ENCODE measurements at regions not wholly inside any gene's neighbourhood (a gene's known extent, or its start where the extent isn't known, plus 50 kb on each side); places are given as distances from the start of the nearest gene placed in this dataset.
A peak's percentile ranks its signal among the peaks of the same experiment; 100 is the strongest.
"Not testable (repeated sequence)": the region's sequence is repeated elsewhere in the genome, so short reads cannot be mapped to it uniquely, and the experiment has no call there.

GRCh38 chr13:65260946-65261891 lies 1968.9 kb downstream of the PCDH9 start:
- Mint-ChIP-seq H3K9me3 (ENCODE audit: unreplicated experiment) (peaks cover 8% of the 10 kb centered on the region), H3K27ac (ENCODE audit: unreplicated experiment) (peak overlapping the region; percentile 58), H3K27me3 (ENCODE audit: unreplicated experiment) (no peaks in the 10 kb centered on the region), H3K4me1 (ENCODE audit: unreplicated experiment) (peaks cover 24% of the 10 kb centered on the region), H3K36me3 (ENCODE audit: unreplicated experiment) (no peaks in the 10 kb centered on the region), H3K4me3 (ENCODE audit: unreplicated experiment) (peak overlapping the region; percentile 2)
- no peak for DNase-seq (ENCODE audit: extremely low spot score, unreplicated experiment)
- no peak for TF ChIP-seq CTCF (IDR thresholded peaks at IDR 0.05)

- Mint-ChIP-seq H3K27me3 (ENCODE audit: unreplicated experiment) (no peaks in the 10 kb centered on the region), H3K4me3 (ENCODE audit: unreplicated experiment) (no peak overlapping the region), H3K9me3 (ENCODE audit: unreplicated experiment) (peaks cover 16% of the 10 kb centered on the region), H3K36me3 (ENCODE audit: unreplicated experiment) (peaks cover 4% of the 10 kb centered on the region), H3K4me1 (ENCODE audit: unreplicated experiment) (no peaks in the 10 kb centered on the region), H3K27ac (ENCODE audit: unreplicated experiment) (no peak overlapping the region)
- no peak for DNase-seq (ENCODE audit: extremely low spot score, unreplicated experiment)
- no peak for TF ChIP-seq CTCF (IDR thresholded peaks at IDR 0.05)
Measured at GRCh38 chr13:65240773-65241172, 1989.4 kb downstream of the PCDH9 start.

DNA sequence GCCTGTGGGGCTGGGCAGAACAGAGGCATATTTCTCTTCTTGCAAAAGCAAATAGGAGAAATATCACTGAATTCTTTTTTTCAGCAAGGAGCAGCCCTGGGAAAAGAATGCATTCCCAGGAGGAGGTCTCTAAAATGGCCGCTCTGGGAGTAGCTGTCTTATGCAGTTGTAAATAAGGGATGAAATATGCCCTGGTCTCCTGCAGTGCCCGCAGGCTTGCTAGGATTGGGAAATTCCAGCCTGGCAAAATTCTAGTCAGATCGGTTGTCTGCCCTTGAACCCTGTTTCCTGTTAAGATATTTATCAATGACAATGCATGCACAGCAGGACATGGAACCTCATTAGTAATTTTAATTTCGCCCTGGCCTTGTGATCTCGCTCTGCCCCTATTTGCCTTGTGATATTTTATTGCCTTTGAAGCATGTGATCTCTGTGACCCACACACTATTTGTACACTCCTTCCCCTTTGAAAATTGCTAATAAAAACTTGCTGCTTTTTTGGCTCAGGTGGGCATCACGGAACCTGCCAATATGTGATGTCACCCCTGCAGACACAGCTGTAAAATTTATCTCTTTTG lies 1993.2 kb downstream of the PCDH9 start:
- H3K9me3 Mint-ChIP-seq (ENCODE audit: unreplicated experiment): peaks cover 22% of the 10 kb centered on the region
- H3K27ac Mint-ChIP-seq (ENCODE audit: unreplicated experiment): no peak overlapping the region
- DNase-seq (ENCODE audit: extremely low spot score, unreplicated experiment): no peak
- peaks cover 4% of the 10 kb centered on the region for H3K36me3 Mint-ChIP-seq (ENCODE audit: unreplicated experiment)
- H3K4me1 Mint-ChIP-seq (ENCODE audit: unreplicated experiment): no peaks in the 10 kb centered on the region
- H3K4me3 Mint-ChIP-seq (ENCODE audit: unreplicated experiment): no peak overlapping the region
- no peak for TF ChIP-seq CTCF (IDR thresholded peaks at IDR 0.05)
- H3K27me3 Mint-ChIP-seq (ENCODE audit: unreplicated experiment): no peaks in the 10 kb centered on the region

GRCh38 chr13:65217471-65217995 lies 2012.6 kb downstream of the PCDH9 start:
- H3K27ac Mint-ChIP-seq (ENCODE audit: unreplicated experiment): no peak overlapping the region
- H3K27me3 Mint-ChIP-seq (ENCODE audit: unreplicated experiment): no peaks in the 10 kb centered on the region
- peaks cover 3% of the 10 kb centered on the region for H3K9me3 Mint-ChIP-seq (ENCODE audit: unreplicated experiment)
- no peak for TF ChIP-seq CTCF (IDR thresholded peaks at IDR 0.05)
- H3K4me3 Mint-ChIP-seq (ENCODE audit: unreplicated experiment): no peak overlapping the region
- no peak for DNase-seq (ENCODE audit: extremely low spot score, unreplicated experiment)
- no peaks in the 10 kb centered on the region for H3K4me1 Mint-ChIP-seq (ENCODE audit: unreplicated experiment)
- H3K36me3 Mint-ChIP-seq (ENCODE audit: unreplicated experiment): no peaks in the 10 kb centered on the region

- not testable (repeated sequence) for H3K4me1 Mint-ChIP-seq (ENCODE audit: unreplicated experiment); H3K27ac Mint-ChIP-seq (ENCODE audit: unreplicated experiment); DNase-seq (ENCODE audit: extremely low spot score, unreplicated experiment); H3K36me3 Mint-ChIP-seq (ENCODE audit: unreplicated experiment); H3K27me3 Mint-ChIP-seq (ENCODE audit: unreplicated experiment); H3K4me3 Mint-ChIP-seq (ENCODE audit: unreplicated experiment)
- H3K9me3 Mint-ChIP-seq (ENCODE audit: unreplicated experiment): peaks cover 18% of the 10 kb centered on the region
Measured at GRCh38 chr13:65202845-65203244, 2027.3 kb downstream of the PCDH9 start.
